ENCODE measurements at regions not wholly inside any gene's neighbourhood (a gene's known extent, or its start where the extent isn't known, plus 50 kb on each side); places are given as distances from the start of the nearest gene placed in this dataset.

DNA sequence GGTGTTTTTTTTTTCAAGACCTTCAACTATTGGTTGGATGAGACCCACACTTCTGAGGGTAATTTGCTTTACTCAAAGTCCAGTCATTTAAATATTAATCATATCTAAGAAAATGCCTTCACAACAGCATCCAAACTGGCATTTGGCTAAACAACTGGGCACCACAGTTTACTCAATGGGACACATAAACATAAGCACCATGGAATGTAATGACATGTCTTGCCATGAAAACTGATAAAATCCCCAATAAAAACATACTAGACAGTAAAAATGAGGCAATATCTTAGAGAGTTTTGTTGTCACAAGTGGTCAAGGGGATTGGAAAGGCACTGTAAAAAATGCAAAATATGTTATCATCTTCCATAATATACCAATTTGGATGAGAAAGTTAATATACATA is 838.8 kb upstream of the ADAMTS5 start:
- DNase-seq (ENCODE audit: low read depth) = no peak
- TF ChIP-seq, protein P1, sequence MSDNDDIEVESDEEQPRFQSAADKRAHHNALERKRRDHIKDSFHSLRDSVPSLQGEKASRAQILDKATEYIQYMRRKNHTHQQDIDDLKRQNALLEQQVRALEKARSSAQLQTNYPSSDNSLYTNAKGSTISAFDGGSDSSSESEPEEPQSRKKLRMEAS (IDR thresholded peaks at IDR 0.05; ENCODE audit: low read depth, low read length) = no peak
- TF ChIP-seq, protein P2, sequence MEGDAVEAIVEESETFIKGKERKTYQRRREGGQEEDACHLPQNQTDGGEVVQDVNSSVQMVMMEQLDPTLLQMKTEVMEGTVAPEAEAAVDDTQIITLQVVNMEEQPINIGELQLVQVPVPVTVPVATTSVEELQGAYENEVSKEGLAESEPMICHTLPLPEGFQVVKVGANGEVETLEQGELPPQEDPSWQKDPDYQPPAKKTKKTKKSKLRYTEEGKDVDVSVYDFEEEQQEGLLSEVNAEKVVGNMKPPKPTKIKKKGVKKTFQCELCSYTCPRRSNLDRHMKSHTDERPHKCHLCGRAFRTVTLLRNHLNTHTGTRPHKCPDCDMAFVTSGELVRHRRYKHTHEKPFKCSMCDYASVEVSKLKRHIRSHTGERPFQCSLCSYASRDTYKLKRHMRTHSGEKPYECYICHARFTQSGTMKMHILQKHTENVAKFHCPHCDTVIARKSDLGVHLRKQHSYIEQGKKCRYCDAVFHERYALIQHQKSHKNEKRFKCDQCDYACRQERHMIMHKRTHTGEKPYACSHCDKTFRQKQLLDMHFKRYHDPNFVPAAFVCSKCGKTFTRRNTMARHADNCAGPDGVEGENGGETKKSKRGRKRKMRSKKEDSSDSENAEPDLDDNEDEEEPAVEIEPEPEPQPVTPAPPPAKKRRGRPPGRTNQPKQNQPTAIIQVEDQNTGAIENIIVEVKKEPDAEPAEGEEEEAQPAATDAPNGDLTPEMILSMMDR (IDR thresholded peaks at IDR 0.05; ENCODE audit: low read depth, low read length) = no peak
- no peak for TF ChIP-seq MYC (IDR thresholded peaks at IDR 0.05; ENCODE audit: low read depth, low read length)
- no peak for TF ChIP-seq POLR2A (IDR thresholded peaks at IDR 0.05; ENCODE audit: extremely low read depth, insufficient read length)
- no peak overlapping the region for H3K4me3 ChIP-seq (ENCODE audit: low read depth, low read length)

DNA sequence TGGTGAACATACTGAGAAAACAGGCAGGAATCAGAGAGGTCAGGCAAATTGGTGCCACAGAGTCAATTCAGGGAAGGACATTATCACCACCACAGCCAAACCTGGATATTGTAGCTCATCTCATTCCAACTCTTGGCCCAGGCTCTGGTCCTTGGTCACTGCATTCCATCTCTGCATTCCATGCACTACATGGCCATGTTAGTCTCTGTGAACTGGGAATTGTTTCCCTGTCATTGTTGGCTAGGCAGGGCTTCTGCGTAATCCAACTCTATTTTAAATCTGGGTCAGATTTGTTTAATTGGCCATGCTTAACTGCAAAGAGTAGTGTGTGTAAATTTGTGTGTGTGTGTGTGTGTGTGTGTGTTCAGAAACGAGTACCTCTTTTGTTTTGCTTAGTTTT is 837.6 kb upstream of the ADAMTS5 start:
- no peak overlapping the region for H3K4me3 ChIP-seq (ENCODE audit: low read depth, low read length)
- DNase-seq (ENCODE audit: low read depth) = no peak
- TF ChIP-seq MYC (IDR thresholded peaks at IDR 0.05; ENCODE audit: low read depth, low read length) (no peak), POLR2A (IDR thresholded peaks at IDR 0.05; ENCODE audit: extremely low read depth, insufficient read length) (no peak)
- TF ChIP-seq, protein P2 (IDR thresholded peaks at IDR 0.05; ENCODE audit: low read depth, low read length) = no peak
- TF ChIP-seq, protein P1 (IDR thresholded peaks at IDR 0.05; ENCODE audit: low read depth, low read length) = no peak

DNA sequence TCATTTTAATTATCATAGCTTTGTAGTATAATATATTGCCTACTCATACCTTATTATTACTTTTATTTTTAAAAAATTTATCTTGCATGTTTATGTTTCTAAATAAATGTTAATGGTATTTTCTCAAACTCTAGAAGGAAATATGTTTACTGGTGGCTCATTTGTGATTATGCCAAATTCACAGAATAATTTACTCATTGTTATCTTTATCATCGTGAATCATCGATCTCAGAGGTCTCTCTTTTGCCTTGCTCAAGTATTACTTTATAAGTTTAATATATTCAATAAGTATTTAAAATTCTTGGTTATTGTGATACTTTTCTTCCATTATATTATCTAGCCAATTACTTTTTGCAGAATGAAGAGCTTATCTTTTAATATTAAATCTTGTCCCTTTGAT is 836.7 kb upstream of the ADAMTS5 start:
- no peak overlapping the region for H3K4me3 ChIP-seq (ENCODE audit: low read depth, low read length)
- TF ChIP-seq, protein P2 (IDR thresholded peaks at IDR 0.05; ENCODE audit: low read depth, low read length) = no peak
- no peak for TF ChIP-seq MYC (IDR thresholded peaks at IDR 0.05; ENCODE audit: low read depth, low read length)
- no peak for DNase-seq (ENCODE audit: low read depth)

DNA sequence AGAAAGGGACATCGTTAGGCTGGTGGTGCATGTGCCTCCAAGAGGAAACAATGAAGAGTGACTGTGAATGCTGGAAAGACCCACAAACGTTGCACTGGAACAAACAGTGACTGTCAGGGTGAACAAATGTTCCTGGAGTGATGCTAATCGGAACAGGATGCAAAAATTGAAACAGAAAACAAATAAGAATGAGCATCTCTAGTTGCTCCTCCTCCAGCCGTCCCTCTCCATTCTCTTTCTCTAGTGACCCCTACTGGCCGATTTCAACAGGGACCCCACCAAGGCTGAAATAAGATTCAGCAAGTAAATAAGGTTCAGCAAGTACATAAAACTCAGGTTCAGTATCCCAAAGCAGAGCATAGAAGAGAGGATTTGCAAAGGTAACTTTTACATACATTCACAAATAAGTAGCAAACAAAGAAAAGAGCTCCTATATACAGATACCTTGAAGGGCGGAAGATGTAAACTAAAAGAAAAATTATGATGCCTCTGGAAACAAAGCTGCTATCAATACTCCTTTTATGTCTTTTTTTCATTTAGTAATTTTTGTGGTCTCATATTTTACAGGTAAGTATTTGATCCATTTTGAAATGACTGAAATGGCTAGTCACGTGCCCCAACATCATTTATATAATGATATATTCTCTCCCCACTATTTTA is 836.1 kb upstream of the ADAMTS5 start:
- no peak for TF ChIP-seq MYC (IDR thresholded peaks at IDR 0.05; ENCODE audit: low read depth, low read length)
- TF ChIP-seq, protein P2 (IDR thresholded peaks at IDR 0.05; ENCODE audit: low read depth, low read length) = peak; percentile 75
- peak; percentile 39 for DNase-seq (ENCODE audit: low read depth)
- no peak overlapping the region for H3K4me3 ChIP-seq (ENCODE audit: low read depth, low read length)

DNA sequence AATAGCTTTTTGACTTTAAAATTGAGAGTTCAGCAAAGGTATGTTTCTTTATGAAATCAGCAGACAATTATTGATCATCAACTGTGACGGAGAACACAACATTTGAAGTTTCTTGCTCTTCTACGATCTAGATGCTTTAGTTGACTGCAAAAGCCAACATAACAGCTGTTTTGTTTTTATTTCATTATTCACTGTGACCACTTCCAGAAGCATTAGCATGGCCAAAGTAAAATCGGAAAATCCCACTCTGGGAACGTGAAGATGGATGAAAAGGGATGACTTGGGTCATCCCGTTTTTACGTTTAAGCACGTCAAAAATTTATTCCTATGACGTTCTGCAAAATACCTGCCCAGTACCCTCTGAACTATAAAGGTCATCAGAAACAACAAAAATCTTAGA is 833.0 kb upstream of the ADAMTS5 start:
- no peak for TF ChIP-seq POLR2A (IDR thresholded peaks at IDR 0.05; ENCODE audit: extremely low read depth, insufficient read length)
- no peak for TF ChIP-seq MYC (IDR thresholded peaks at IDR 0.05; ENCODE audit: low read depth, low read length)
- TF ChIP-seq, protein P1 (IDR thresholded peaks at IDR 0.05; ENCODE audit: low read depth, low read length) = no peak
- no peak for DNase-seq (ENCODE audit: low read depth)
- H3K4me3 ChIP-seq (ENCODE audit: low read depth, low read length) = no peak overlapping the region

DNA sequence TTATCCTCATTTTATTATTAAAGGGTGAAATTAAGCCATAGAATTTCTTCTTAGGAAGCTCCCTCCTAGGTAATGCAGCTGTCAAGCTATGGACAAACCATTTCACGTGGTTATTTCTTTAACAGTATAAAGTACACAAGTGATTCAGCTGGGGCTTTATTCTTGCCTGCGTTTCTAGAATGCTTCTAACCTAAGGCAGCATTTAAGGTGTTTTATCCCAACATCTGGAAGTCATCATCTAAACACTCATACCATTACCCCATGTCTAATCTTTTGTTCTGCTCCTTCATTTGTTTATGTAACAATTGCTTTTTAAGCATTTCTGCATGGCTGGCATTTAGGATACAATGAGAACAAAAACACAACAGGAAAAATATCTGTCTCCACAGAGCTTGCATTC is 829.2 kb upstream of the ADAMTS5 start:
- no peak overlapping the region for H3K4me3 ChIP-seq (ENCODE audit: low read depth, low read length)
- DNase-seq (ENCODE audit: low read depth) = no peak
- TF ChIP-seq, protein P2 (IDR thresholded peaks at IDR 0.05; ENCODE audit: low read depth, low read length) = no peak
- TF ChIP-seq POLR2A (IDR thresholded peaks at IDR 0.05; ENCODE audit: extremely low read depth, insufficient read length) = no peak
- TF ChIP-seq, protein P1 (IDR thresholded peaks at IDR 0.05; ENCODE audit: low read depth, low read length) = no peak
- TF ChIP-seq MYC (IDR thresholded peaks at IDR 0.05; ENCODE audit: low read depth, low read length) = no peak

Measured in NB4 (cell line).